ENCODE measurements at regions not wholly inside any gene's neighbourhood (a gene's known extent, or its start where the extent isn't known, plus 50 kb on each side); places are given as distances from the start of the nearest gene placed in this dataset.
A peak's percentile ranks its signal among the peaks of the same experiment; 100 is the strongest.

DNA sequence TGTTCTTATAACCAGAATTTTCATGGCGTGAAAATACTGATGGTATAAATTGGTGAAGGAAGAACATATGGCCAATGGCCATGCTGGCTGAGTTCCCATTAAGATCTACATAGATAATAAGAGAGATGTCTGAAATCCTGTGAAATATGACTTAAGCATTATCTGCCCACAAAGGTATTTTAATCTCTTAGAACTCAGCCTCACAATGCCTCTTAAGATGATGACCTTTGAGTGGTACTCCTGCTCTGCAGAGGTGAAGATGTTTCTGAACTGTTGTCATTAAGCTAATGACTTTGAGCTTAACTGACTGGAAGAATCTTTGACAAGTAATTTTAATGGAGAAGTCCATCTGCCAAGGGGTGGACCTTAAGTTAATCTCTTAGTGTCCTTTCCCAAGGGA, 148.7 kb downstream of the ZNF326 start:
- TF ChIP-seq CTCF (conservative IDR thresholded peaks at IDR 0.05): no peak
- no peak overlapping the region for H3K27ac ChIP-seq

DNA sequence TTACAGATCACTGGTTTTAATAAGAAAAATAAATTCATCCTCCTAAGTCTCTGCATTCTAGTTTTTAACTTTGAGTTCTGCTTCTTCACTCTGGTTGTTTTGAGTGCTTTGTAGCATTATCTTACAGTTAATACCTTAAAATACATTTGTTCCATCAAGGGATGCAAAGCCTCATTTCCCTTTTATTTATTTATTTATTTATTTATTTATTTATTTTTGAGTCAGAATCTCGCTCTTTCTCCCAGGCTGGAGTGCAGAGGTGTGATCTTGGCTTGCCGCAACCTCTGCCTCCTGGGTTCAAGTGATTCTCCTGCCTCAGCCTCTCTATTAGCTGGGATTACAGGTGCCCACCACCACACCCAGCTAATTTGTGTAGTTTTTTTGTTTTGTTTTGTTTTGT, 147.8 kb downstream of the ZNF326 start:
- TF ChIP-seq CTCF (conservative IDR thresholded peaks at IDR 0.05): no peak

GRCh38 chr1:90139837-90140236, 144.9 kb downstream of the ZNF326 start:
- TF ChIP-seq CTCF (conservative IDR thresholded peaks at IDR 0.05): no peak

More for the DNA sequence above, 147.8 kb downstream of the ZNF326 start:
- H3K27ac ChIP-seq: 0 out of 2 replicates have a peak overlapping the region, but pooled peaks have one; percentile 10

DNA sequence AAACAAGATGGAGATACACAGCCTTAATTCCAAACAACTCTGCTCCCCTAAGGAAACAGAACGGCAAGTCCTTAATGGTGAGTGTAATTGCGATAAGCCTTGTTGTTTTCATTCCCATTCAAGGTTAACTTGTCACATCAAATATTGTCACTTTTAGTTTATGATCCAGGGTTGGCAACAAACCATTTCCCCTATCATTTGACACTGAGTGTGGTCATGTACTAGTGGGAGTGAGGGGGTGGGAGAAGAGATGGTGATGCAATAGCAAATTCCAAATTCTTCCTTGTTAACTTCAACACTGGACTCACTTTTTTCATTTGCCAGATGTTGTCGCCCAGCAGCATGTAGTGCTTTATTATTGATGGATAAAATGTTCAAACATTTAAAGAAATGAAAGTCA, 140.4 kb downstream of the ZNF326 start:
- peak overlapping the region; percentile 8; the same call in 1 of the 2 replicates for H3K27ac ChIP-seq
- no peak for TF ChIP-seq CTCF (conservative IDR thresholded peaks at IDR 0.05)

More at GRCh38 chr1:90139837-90140236, 144.9 kb downstream of the ZNF326 start:
- no peak overlapping the region for H3K27ac ChIP-seq

GRCh38 chr1:90134175-90134955, 139.5 kb downstream of the ZNF326 start:
- TF ChIP-seq CTCF (conservative IDR thresholded peaks at IDR 0.05): no peak

DNA sequence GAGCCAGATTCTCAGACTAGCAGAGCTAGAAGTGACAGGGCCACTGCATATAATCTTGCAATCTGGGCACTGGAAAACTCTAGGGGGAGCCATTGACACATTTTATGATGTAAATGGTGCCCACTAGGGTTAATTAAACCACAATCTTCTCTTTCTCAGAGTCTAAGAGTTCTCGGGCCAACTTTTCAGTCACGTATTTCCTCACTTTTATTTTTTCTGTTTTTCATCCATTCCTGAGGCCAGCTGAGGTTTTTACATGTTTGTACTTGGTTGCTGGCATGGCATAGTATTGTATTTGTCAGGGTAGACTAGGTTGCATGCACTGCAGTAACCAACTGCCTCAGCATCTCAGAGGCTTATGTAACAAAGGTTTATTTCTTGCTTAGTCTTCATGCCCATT, 138.2 kb downstream of the ZNF326 start:
- no peak overlapping the region for H3K27ac ChIP-seq
- TF ChIP-seq CTCF (conservative IDR thresholded peaks at IDR 0.05): peak; percentile 66

More at GRCh38 chr1:90134175-90134955, 139.5 kb downstream of the ZNF326 start:
- H3K27ac ChIP-seq: no peak overlapping the region

- TF ChIP-seq CTCF (conservative IDR thresholded peaks at IDR 0.05): no peak
- H3K27ac ChIP-seq: no peak overlapping the region
These were observed 137.4 kb downstream of the ZNF326 start for GRCh38 chr1:90132306-90132705.

Data from VCaP (cell line).